HG03571 (cell line): ENCODE measurements at regions not wholly inside any gene's neighbourhood (a gene's known extent, or its start where the extent isn't known, plus 50 kb on each side); places are given as distances from the start of the nearest gene placed in this dataset.
"Not testable (repeated sequence)": the region's sequence is repeated elsewhere in the genome, so short reads cannot be mapped to it uniquely, and the experiment has no call there.

Experiments used
- ATAC-seq: cut with Tn5 transposase; IDR thresholded peaks from one replicate; pipeline ENCODE4 v1.9.1; 2021; ENCODE audit not compliant: unreplicated experiment

DNA sequence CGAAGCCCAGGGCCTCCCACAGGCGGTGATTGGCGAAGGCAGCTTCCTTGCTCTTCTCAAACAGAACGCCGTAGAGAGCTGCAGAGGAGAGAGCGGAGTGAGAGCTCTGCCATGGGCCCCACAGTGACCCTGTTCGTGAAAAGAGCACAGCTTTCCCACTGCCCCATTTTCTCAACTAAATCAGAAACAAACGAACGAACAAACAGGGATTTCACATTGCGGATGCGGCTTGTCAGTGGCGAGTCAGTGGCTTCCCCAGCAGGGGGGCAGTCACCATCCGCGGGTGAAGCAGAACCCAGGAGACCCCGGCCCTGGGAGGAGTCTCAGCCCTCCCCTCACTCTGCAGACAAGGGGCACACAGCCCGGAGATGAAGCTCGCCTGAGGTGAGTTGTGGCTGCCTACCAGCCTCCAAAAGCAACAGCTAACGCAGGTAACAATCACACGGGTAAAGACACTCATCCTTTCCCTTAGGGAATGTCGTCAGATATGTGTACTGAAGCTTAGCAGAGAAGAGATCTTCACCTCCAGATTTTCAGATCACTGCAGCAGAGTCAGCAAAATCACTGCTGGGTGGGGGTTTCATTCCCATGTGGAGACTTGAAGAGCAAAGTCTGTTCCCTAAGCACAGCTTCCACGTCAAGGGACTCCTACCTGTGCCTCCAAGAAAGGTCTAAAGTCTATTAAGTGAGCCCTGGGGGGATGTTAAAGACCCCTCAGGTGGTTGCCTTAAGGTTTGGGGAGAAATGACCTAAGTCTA, 51.2 kb upstream of the GPR31 start:
- no peak for ATAC-seq

DNA sequence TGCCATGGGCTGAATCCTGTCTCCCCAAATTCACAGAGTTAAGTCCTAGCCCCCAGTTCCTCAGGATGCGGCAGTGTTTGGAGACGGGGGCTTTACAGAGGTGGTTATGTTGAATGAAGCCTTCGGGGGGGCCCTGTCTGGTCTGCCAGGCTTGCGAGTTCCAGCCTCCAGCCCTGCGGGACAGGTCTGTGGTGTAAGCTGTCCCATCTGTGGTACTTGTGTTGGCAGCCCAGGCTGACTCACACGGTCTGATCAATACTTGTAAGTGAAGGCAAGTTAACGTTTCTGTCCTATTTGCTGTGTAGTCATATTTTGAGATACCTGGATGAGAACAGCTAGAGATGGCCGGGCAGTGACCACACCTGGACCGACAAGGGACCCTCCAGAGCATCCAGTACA, 51.8 kb upstream of the GPR31 start:
- ATAC-seq = no peak

DNA sequence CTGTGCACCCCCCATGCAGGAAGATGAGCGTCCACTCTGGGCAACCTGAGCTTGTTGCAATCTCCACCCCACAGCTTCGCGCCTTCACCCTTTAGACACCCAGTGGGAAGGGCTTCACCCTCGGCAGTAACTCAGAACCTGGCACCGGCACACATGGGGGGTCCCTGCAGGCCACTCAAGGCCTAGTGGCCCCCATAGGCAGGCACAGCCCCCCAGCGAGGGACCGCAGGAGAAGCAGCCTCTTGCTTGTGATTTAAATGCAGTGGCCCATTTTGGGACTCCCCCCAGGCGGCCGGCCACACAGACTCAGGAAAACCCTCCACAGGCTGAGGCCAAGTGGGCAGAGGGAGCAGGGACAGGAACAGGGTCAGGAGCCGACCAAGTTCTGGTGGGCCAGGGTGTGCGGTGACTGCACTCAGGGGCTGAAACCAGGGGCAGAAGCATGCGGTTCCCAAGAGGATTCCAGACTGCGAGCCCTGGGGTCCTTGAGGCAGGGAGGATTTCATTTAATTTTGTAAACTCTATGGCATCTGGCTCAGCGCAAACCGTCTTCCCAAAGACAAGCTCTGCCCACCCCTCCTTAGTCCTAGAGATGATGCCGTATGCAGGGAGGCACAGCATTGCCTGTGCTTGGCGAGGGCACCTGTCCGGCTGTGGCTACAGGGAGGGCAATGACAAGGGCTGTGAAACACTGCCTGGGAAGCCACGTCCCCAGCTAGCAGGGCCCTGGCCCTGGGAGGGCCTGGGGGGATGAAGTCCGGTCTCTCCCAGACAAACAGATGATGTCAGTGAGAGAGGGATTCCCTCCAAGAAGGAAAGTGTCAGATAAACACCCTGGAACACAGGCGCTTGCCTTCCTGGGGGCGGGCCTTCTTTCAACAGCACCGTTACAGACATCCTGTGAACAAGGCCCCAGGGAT, 52.9 kb upstream of the GPR31 start:
- ATAC-seq = no peak

DNA sequence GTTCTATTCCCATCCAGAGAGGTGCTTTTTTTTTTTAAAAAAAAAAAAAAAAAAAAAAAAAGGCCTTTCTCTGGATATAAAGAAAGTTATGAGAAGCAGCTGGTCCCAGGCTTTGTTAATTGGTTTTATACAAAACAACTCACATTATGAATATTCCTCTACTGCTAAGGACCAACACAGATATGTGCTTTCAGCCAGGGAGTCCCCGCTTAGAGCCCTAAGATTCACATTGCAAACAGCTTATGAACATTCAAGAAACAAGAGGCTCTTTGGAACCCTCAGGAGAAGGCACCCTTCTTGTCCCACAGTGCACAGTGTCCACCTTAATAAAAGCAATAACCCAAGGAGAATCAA, 53.5 kb upstream of the GPR31 start:
- ATAC-seq = no peak

DNA sequence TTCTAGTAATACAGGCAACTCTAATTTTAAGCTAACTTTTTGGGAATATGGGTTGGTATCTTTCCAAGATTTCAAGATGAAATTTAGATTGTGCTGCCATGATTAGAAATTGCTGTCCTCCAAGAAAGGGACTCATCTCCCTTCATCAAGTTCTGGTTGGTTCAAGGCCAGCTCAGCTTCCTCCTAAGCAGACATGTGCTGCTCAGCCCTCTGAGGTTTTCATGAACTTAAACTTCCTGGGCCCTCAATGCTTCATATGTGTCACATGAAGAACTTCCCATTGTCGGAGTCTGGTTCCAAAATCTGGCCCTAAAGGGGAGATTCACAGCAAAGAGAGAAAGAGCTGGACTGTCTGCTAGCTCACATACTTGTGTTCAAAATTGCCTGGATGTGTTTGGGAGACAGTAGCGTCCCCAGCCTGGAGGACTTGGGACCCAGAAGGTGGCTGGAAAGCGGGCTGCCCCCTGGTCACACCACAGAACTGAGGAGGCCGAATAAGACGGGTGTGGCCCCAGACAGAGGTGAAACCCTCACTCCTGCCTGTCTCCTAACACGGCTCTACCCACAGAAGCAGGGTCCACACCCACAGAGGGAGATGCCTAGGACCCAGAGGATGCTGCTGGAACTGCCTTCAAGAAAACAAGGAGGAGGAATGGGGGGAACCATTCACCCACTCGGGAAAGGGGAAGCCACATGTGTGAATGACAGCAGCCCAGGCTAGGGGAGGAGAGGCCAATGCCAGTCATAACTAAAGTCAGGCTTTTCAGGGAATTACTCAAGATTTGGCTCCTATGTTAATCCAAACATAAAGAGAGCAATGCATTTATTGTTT, 54.3 kb upstream of the GPR31 start:
- ATAC-seq = peak; percentile 13

DNA sequence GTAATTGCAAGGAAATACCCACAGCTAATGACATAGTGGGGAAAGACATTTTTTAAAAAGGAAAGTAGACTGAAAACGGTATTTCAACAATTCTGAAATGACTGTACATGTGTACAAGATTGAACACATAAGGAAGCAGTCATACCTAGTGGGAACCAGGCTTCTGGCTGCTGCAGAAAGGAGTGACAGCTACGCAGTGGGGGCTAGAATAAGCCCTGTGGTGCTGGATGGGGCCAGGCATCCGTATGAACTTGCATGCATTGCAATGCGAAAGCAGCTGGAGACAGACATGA, 54.9 kb upstream of the GPR31 start:
- peak; percentile 60 for ATAC-seq

DNA sequence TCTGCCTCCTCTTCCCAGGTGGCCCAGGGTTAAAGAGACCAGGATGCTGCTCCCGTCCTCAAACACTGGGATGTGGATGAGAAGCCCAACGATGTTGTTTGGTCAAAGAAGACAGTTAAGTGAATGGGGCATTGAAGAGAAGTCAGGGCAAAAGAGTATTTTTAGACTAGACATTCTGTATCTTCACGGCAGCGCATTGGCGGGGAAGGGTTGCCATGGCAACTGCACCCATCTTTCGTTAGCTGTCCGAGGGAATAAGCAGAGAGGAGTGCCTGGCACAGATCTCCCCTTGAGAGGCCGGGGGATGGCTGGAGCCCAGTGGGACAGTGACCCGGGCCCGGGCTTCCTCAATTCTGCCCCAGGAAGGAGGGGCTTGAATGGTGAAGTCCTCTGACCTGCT, 56.4 kb upstream of the GPR31 start:
- ATAC-seq = no peak

DNA sequence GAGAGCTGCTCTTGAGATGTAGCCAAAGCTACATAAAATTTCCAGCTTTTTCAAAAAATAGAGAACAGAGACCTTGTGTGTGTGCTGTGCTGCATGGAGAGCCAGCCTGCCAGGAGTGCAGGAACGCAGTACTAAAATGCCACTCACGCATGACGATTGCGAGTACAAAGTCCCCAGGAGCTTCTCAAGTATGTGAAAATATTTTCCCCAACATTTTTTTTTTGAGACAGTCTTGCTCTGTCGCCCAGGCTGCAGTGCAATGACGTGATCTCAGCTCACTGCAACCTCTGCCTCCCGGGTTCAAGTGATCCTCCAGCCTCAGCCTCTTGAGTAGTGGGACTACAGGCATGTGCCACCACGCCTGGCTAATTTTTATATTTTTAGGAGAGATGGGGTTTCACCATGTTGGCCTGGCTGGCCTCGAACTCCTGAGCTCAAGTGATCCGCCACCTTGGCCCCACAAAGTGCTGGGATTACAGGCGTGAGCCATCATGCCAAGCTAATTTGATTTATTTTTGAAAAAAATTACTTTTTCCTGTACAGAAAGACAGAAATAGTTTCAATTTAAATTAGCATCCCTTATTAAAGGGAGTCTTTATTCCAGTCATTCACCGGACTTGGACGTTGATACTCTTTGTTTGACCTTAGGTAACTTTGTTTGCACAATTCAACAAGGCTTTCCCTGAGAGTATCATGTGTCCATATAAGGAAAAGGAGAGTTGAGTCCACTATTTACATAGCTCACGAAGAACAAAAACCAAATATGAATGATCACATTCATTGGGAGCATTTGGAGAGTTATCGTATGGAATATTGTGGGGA, 57.9 kb upstream of the GPR31 start:
- ATAC-seq = not testable (repeated sequence)

DNA sequence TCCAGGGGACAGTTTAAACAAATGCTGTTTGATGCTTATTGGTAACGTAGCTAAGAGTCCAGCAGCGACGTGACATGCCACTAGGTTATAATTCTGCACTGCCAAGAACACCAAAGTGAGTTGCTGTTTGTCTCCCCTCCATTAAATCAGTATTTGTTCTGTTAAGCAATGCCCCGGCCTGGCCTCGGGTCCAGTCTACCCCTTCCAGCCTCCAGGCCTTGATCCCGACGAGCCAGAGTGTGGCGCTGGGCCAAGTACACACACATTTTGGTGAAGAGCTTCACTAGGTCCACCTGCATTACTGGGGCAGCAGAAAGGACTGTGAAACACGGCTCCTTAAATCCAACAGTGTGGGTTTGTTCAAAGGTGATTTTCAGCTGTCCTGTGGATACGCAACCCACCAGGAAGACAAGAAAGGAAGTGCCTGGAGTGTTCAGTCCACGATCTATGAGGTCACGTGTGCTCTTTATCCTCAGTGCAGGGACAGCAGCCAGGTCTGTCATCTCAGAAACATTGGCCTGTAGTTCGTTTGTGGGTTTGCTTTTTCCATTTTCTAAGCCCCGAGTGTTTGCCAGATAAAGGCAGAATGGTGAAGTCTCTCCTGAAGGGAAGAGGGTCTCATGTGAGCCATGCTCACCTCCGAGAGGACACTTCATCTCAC, 58.7 kb upstream of the GPR31 start:
- ATAC-seq = not testable (repeated sequence)

DNA sequence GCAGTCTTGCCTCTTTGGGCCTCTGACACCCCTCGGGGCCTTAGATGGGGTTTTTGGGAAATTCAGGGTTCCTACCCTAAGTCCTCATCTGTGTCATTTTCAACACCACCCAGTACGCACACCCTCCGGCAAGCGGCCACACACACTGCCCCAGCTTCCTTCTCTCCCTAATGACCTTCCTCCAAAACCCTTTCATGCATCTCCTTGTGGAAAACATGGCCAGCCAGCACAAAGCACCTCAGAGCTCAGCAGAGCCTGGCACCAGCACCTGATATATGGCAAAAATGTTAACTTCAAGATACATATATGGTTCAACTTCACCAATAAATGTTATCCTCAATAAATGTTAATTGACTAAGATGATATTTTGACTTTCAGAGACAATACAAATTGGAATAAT, 59.3 kb upstream of the GPR31 start:
- not testable (repeated sequence) for ATAC-seq

DNA sequence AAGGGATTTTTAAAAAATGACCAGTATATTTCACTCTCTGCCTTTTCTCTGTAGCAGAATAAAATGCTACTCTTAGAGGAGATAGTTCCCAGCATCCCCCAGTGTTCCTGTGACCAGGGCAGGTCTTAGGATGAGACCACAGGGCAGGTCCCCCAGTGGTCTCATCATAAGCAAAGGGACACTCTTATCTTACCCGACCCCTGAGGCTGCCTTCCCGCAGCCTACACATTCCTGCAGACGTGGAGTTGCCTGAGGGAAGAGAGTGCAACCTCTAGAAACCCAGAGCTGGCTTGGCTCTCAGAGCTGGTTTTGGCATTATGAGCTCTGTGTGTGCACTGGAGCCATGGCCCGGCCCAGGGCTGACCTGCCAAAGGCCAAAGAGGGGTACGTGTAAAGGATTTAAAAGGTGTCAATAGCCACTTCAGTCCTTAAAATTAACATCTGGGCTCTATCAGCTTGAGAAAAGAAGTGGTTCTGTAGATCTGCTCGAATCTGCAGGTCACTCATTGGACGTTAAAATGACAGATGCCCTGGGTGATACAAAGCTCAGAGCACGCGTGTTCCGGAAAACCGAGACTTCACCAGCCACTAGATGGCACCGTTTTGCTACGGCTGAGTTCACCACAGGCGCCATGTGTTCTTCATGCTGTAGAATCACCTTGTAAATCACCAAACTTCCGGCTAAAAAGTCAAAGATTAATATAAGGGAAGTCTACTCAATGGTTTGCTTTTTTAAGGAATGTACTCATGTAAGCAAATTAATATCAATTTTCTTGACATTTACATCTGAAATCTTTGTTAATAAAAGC, 60.4 kb upstream of the GPR31 start:
- not testable (repeated sequence) for ATAC-seq

DNA sequence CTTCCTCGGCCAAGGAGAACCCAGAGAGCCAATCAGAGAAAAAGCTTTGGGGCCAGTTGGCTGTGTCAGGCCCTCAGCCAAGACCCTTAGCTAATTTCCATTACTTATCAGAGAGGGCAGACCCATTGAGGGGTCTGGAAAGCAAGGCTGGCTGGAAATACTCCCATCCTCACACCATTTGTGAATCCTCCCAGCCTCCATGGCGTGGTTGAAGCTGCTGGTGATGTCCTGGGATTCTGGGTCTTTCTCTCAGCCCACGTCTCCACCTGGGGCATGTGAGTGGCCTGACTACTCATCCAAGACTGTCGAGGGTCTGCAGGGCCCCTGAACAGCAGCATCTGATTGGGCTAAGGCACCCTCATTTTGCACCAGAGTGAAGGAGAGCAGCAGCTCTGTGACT, 61.3 kb upstream of the GPR31 start:
- not testable (repeated sequence) for ATAC-seq

DNA sequence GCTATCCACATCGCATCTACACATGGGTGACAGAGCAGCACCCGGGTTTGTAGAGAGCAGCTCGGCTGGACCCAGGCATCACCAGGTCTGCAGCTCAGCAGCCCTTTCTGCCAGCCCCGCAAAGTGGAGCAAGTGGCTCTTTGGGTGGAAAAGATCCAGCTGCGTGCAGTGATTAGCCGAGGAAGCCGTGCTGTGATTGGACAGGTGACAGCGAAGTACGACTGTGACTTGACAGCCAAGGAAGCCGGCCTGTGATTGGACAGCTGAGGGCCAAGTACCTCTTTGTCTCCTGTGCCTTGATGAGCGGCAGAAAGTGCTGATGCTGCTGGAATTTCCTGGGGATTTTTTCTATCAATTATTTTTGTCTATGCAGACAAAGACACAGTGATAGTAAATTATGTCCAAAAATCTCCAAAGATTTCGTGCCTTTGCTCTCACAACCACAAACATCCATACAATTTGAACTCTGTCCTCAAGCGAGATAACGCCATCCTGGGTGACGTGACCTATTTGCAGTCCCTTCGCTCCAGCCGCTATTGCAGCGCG, 62.3 kb upstream of the GPR31 start:
- ATAC-seq = no peak

DNA sequence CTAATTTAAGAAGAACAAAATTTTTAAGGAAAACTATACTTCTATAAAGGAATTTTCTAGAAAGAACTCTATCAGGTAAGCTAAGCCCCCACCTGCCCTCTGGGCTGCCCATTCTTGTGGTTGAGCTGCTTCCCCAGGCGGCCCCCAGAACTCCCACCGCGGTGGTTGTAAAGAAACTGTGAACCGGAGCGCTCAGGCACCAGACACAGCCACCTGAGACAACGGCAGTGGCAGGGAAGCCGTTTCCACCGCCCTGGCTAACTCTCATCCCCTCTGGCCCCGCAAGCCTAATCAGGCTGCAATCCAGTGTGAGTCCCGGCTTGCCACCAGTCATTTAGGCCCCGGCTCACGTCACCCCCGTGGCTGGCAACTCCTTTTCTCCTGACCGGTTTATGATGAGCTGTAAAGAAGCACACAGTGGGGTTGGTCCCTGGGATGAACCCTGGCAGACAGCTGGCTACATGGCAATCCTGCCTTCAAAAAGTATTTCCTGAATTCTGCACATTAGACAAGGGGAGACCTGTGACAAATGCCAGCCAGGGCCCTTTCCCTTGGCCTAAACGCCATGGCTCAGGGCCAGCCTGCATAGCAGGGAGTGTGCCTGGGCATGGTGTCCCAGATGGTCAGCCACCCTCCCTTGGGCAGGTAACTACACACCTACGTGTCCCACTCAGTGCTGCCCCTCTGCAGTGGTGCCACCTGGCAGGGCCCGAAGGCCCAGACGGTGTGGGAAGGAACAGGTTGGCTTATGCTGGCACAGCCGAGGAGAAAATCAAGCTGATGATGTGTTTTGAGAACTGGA, 63.8 kb upstream of the GPR31 start:
- ATAC-seq = no peak

DNA sequence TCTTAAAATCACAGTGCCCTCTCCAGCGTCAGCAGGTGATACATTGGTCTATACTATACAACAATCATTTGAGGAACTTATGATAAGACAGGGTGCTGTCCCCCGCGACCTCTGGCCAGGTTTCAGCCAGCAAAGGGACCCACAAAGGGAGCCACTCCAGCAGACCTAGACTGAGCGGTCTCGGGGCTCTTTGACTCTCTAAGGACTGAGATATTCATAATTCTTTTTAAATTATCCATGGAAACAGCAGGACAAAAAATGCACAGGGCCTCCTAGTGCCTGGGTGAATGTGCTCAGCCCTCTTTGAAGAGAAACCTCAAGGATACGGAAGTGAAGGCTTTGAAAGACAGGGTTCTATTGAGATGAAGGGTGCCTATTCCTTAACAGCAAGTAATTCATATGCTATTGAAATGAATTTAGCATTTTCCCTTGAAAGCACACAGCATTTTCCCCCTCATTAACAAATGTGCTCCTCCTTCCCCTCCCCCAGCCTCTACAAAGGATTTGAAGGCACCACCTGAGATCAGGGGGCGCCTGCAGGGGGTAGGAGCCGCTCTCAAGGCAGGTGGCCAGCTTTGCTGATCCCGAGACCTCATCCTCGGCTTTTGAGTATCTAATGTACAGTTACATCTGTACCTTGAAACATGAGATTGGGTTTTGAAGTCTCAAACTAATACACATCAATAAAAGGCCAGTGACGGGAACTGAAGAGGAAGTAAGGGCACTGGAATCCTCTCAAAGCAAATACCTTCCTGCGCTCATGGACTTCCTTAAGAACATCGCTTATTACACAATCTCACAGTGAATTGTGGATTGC, 65.3 kb upstream of the UNC93A start:
- ATAC-seq = not testable (repeated sequence)

DNA sequence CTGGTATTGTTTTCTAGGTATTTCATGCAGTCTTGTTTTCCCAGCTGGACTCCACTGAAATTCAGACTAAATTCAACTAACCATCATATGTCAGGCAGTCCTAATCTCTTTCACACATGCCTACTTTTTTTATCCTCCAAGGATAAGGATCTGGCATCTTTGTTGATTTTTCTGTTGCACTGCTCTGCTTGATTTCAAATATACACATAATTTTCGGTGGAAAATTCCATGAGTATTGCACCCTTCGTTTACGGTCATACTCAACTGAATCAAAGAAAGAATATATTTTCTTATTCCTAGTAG, 64.8 kb upstream of the UNC93A start:
- no peak for ATAC-seq

DNA sequence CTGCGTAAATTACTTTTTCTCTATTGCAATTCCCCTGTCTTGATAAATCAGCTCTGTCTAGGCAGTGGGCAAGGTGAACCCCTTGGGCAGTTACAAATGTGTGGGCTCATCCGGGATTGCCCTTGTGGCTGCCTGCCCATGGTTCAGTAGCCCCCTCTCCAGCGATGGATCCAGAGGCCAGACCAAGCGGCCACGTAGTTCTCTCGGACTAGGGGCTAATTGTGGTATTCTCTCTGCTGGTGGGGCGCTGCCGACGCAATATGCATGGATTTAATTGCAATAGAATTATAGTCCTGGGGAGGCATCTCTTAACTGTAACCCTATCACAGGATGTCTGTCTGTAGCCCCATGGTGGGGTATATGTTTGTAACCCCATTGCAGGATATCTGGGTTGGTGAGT, 64.3 kb upstream of the UNC93A start:
- ATAC-seq = no peak

DNA sequence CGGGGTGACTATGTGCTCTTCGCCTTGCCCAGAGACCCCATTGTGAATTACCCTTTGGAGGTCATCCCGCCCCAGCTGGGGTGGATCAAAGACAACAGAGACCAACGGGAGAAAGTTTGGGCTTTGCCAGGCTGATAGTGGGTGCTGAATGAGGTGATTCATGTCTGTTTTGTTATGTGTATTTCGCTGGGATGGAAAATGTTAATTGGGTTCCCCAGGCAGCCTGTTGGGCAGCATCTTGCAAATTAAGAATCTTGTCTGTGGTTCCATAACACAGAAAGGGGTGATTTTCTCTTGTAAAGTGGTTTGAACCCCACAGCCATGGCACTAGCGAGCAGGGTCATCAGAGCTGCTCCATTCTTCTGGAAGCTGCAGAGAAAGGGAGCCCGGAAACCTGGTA, 63.1 kb upstream of the UNC93A start:
- no peak for ATAC-seq
